ENCODE measurements at regions not wholly inside any gene's neighbourhood (a gene's known extent, or its start where the extent isn't known, plus 50 kb on each side); places are given as distances from the start of the nearest gene placed in this dataset.

- TF ChIP-seq CTCF (IDR thresholded peaks at IDR 0.05; ENCODE audit: poor library complexity), result no peak
- TF ChIP-seq EZH2 (IDR thresholded peaks at IDR 0.05; ENCODE audit: borderline replicate concordance), result no peak
- no peak for TF ChIP-seq EZH2phosphoT487 (IDR thresholded peaks at IDR 0.05; ENCODE audit: low read depth, severe bottlenecking, unreplicated experiment)
Observed at GRCh38 chr7:94303695-94304094, 91.0 kb upstream of the COL1A2 start.

All from hepatocyte (in vitro differentiated cells).